IMR-90 (cell line): ENCODE measurements at regions not wholly inside any gene's neighbourhood (a gene's known extent, or its start where the extent isn't known, plus 50 kb on each side); places are given as distances from the start of the nearest gene placed in this dataset.

Experiments
- ATAC-seq: fragments of 200-7000 bp; cut with Tn5 transposase; 2 replicates; pipeline ENCODE4 v1.9.1; 2020; ENCODE audit warnings: low read depth, mild to moderate bottlenecking, moderate library complexity
- BruUV-seq: library from RNA; stranded (reverse); fragments of 400-500 nt; replicated peaks from 2 replicates; lab custom pipeline; 2021; lab: Mats Ljungman, UMichigan
- CTCF ChIA-PET: fragments of 300-600 bp; formaldehyde crosslinking; extraction: SDS; loops from one replicate; lab custom pipeline; 2021; ENCODE audit warnings: antibody characterized with exemption; lab: Yijun Ruan, JAX
- POLR2A ChIA-PET: fragments of 300-600 bp; sonication (Branson Sonifier 250); formaldehyde crosslinking; loops from one replicate; lab custom pipeline; 2022; ENCODE audit warnings: antibody characterized with exemption; ENCODE audit not compliant: unreplicated experiment; lab: Charles Lee
- DNase-seq: peaks from one replicate; pipeline ENCODE4 v3.0.0; 2013
- H2AFZ ChIP-seq: replicated peaks from 2 replicates; pipeline ENCODE3; 2013; ENCODE audit warnings: low read length, mild to moderate bottlenecking; ENCODE audit not compliant: poor library complexity
- H2AK5ac ChIP-seq: 2 replicates; pipeline ENCODE4 v1.6.1; 2013; ENCODE audit warnings: low read depth, low read length, inconsistent platforms
- H2AK9ac ChIP-seq: replicated peaks from 2 replicates; pipeline ENCODE3; 2013; ENCODE audit warnings: mild to moderate bottlenecking, low read depth, low read length, moderate library complexity; ENCODE audit not compliant: poor library complexity
- H2BK120ac ChIP-seq: 2 replicates; pipeline ENCODE4 v1.6.1; 2013; ENCODE audit warnings: low read depth, low read length, inconsistent platforms
- H2BK15ac ChIP-seq: 3 replicates; pipeline ENCODE4 v1.6.1; 2013; ENCODE audit warnings: low read depth, low read length, inconsistent platforms
- H2BK20ac ChIP-seq: 2 replicates; pipeline ENCODE4 v1.6.1; 2013; ENCODE audit warnings: low read depth, mild to moderate bottlenecking, inconsistent platforms, low read length, moderate library complexity
- H2BK5ac ChIP-seq: 2 replicates; pipeline ENCODE4 v1.6.1; 2013; ENCODE audit warnings: mild to moderate bottlenecking, low read depth, low read length, inconsistent platforms; ENCODE audit not compliant: poor library complexity, severe bottlenecking
- H3K14ac ChIP-seq: replicated peaks from 2 replicates; pipeline ENCODE4 v1.6.1; 2013; ENCODE audit warnings: low read depth, low read length, inconsistent platforms
- H3K18ac ChIP-seq: 2 replicates; pipeline ENCODE4 v1.6.1; 2013; ENCODE audit warnings: low read depth, low read length, control low read depth
- H3K23ac ChIP-seq: 2 replicates; pipeline ENCODE4 v1.6.1; 2013; ENCODE audit warnings: low read depth, low read length, inconsistent platforms
- H3K27ac ChIP-seq: 2 replicates; pipeline ENCODE4 v1.5.1; 2013; ENCODE audit warnings: mild to moderate bottlenecking, control low read depth, low read length; ENCODE audit not compliant: insufficient read depth
- H3K27me3 ChIP-seq: 2 replicates; pipeline ENCODE4 v1.6.1; 2013; ENCODE audit warnings: low read length; ENCODE audit not compliant: control insufficient read depth, insufficient read depth
- H3K36me3 ChIP-seq: 2 replicates; pipeline ENCODE4 v1.6.1; 2013; ENCODE audit warnings: low read length, mixed read lengths; ENCODE audit not compliant: control insufficient read depth, insufficient read depth
- H3K4ac ChIP-seq: 2 replicates; pipeline ENCODE4 v1.6.1; 2013; ENCODE audit warnings: low read depth, low read length, inconsistent platforms
- H3K4me1 ChIP-seq: 2 replicates; pipeline ENCODE4 v1.6.1; 2013; ENCODE audit warnings: low read length, mixed read lengths; ENCODE audit not compliant: control insufficient read depth, insufficient read depth
- H3K4me2 ChIP-seq: 2 replicates; pipeline ENCODE4 v1.6.1; 2013; ENCODE audit warnings: low read depth, mild to moderate bottlenecking, control low read depth, low read length, moderate library complexity
- H3K4me3 ChIP-seq: 2 replicates; pipeline ENCODE4 v1.5.1; 2013; ENCODE audit warnings: low read depth, mild to moderate bottlenecking, control low read depth, low read length, moderate library complexity; ENCODE audit not compliant: insufficient read depth
- H3K56ac ChIP-seq: 2 replicates; pipeline ENCODE4 v1.6.1; 2013; ENCODE audit warnings: low read length, inconsistent platforms; ENCODE audit not compliant: insufficient read depth; ENCODE audit errors: extremely low read depth
- H3K79me1 ChIP-seq, 2 experiments: 2 replicates each; pipeline ENCODE4 v1.6.1; 2013; ENCODE audit warnings: low read length in 2 of 2, inconsistent platforms in 1 of 2, low read depth in 1 of 2
- H3K9ac ChIP-seq: 2 replicates; pipeline ENCODE4 v1.6.1; 2013; ENCODE audit warnings: low read depth, low read length, control low read depth
- H3K9me1 ChIP-seq: 2 replicates; pipeline ENCODE4 v1.6.1; 2013; ENCODE audit warnings: low read length, inconsistent platforms; ENCODE audit not compliant: insufficient read depth
- H3K9me3 ChIP-seq: 2 replicates; pipeline ENCODE4 v1.6.1; 2013; ENCODE audit warnings: low read length; ENCODE audit not compliant: control insufficient read depth, insufficient read depth
- H4K20me1 ChIP-seq: 2 replicates; pipeline ENCODE4 v1.6.1; 2013; ENCODE audit warnings: low read length, inconsistent platforms; ENCODE audit not compliant: insufficient read depth
- H4K5ac ChIP-seq: 2 replicates; pipeline ENCODE4 v1.6.1; 2013; ENCODE audit warnings: mild to moderate bottlenecking, low read depth, low read length, control low read depth
- H4K8ac ChIP-seq, 2 experiments: 2 replicates each; pipeline ENCODE4 v1.6.1; 2013; ENCODE audit warnings: low read depth in 2 of 2, low read length in 2 of 2, control low read depth in 1 of 2, inconsistent platforms in 1 of 2
- H4K91ac ChIP-seq: 2 replicates; pipeline ENCODE4 v1.6.1; 2013; ENCODE audit warnings: low read depth, low read length, inconsistent platforms; ENCODE audit not compliant: insufficient read depth
- BHLHE40 ChIP-seq: fragments of 150-350 bp; IDR thresholded peaks from 2 replicates; pipeline ENCODE4 v1.6.1; 2016; ENCODE audit warnings: mild to moderate bottlenecking, low read depth, low read length
- NFE2L2 ChIP-seq: fragments of 150-350 bp; IDR thresholded peaks from 2 replicates; pipeline ENCODE4 v1.6.1; 2016; ENCODE audit warnings: low read depth, mild to moderate bottlenecking, low read length
- POLR2A ChIP-seq: IDR thresholded peaks from 2 replicates; pipeline ENCODE4 v1.6.1; 2012; ENCODE audit warnings: mild to moderate bottlenecking, low read depth, low read length
- RCOR1 ChIP-seq: IDR thresholded peaks from 2 replicates; pipeline ENCODE4 v1.6.1; 2012; ENCODE audit warnings: mild to moderate bottlenecking, low read length, improper control_type of control experiment; ENCODE audit not compliant: insufficient replicate concordance
- RFX5 ChIP-seq: IDR thresholded peaks from 2 replicates; pipeline ENCODE4 v1.8.0; 2012; ENCODE audit warnings: low read depth, mild to moderate bottlenecking, low read length, moderate library complexity
- WGBS, 2 experiments: methylation state at CpG; one replicate each; pipeline versions ENCODE4 v1.1.5 to v1.1.7; 2013; ENCODE audit warnings: missing lambda C conversion rate in 2 of 2; ENCODE audit not compliant: insufficient read length in 1 of 2; ENCODE audit errors: extremely low coverage in 2 of 2; 5-methylcytosine and 5-hydroxymethylcytosine counted together
- dilution Hi-C: fragments of 300-500 bp; cut with HindIII; formaldehyde crosslinking; loops from one replicate; pipeline ENCODE4 v1.14.3; 2018; ENCODE audit warnings: low sequenced_read_pairs; ENCODE audit not compliant: unreplicated experiment
- in situ Hi-C: fragments of 300-500 bp; cut with MboI; formaldehyde crosslinking; loops from 3 replicates; pipeline ENCODE4 v1.14.3; 2019; ENCODE audit warnings: low sequenced_read_pairs, inconsistent platforms, mixed read lengths
- intact Hi-C: fragments of 100-400 bp; cut with micrococcal nuclease; formaldehyde crosslinking; loops from 2 replicates; pipeline ENCODE4 v1.10.0; 2022

- Histone ChIP-seq H3K14ac (no peak overlapping the region), H3K27me3 (peaks cover 3% of the 10 kb centered on the region; the same call in 1 of the 2 replicates), H3K4me3 (no peak overlapping the region), H3K27ac (no peak overlapping the region), H2AK5ac (no peak overlapping the region), H3K18ac (no peak overlapping the region), H2AFZ (no peak overlapping the region), H2BK120ac (no peak overlapping the region), H2BK15ac (no peak overlapping the region), H3K9me1 (no peaks in the 10 kb centered on the region), H3K56ac (no peak overlapping the region), H3K79me1 (no peaks in the 10 kb centered on the region), H4K5ac (no peak overlapping the region), H3K23ac (no peak overlapping the region), H3K4ac (no peak overlapping the region), H4K8ac (no peak overlapping the region), H2AK9ac (no peak overlapping the region), H2BK5ac (no peak overlapping the region), H3K4me1 (peaks cover 2% of the 10 kb centered on the region; the same call in 1 of the 2 replicates), H4K20me1 (no peaks in the 10 kb centered on the region), H3K9me3 (peaks cover 2% of the 10 kb centered on the region; the same call in 1 of the 2 replicates), H3K4me2 (no peak overlapping the region), H4K91ac (no peak overlapping the region), H3K36me3 (no peaks in the 10 kb centered on the region), H3K9ac (no peak overlapping the region), H2BK20ac (no peak overlapping the region)
- BruUV-seq = no TSS peak
- ChIA-PET POLR2A (interaction anchor here (0.6 kb wide), 1 partner anchor 53 kb away, joined by 4 read pairs; no protein-coding TSS in a partner anchor), CTCF (interaction anchor here (1.6 kb wide), 1 partner anchor 10 kb away, joined by 4 read pairs; no protein-coding TSS in a partner anchor)
- intact Hi-C loops = no loop called here
- TF ChIP-seq RFX5 = no peak
- no peak for TF ChIP-seq BHLHE40
- TF ChIP-seq POLR2A = no peak
- TF ChIP-seq RCOR1 = no peak
- TF ChIP-seq NFE2L2 = no peak
- dilution Hi-C loops = no loop called here
- WGBS, 2 experiments = no CpG with 5 or more reads among the region's 6 CpGs
- ATAC-seq = no peak
- in situ Hi-C loops = no loop called here
- DNase-seq = no peak
Measured at GRCh38 chr14:34238610-34239009, 223.4 kb downstream of the SPTSSA start.
